ENCODE measurements at regions not wholly inside any gene's neighbourhood (a gene's known extent, or its start where the extent isn't known, plus 50 kb on each side); places are given as distances from the start of the nearest gene placed in this dataset.
"Not testable (repeated sequence)": the region's sequence is repeated elsewhere in the genome, so short reads cannot be mapped to it uniquely, and the experiment has no call there.

DNA sequence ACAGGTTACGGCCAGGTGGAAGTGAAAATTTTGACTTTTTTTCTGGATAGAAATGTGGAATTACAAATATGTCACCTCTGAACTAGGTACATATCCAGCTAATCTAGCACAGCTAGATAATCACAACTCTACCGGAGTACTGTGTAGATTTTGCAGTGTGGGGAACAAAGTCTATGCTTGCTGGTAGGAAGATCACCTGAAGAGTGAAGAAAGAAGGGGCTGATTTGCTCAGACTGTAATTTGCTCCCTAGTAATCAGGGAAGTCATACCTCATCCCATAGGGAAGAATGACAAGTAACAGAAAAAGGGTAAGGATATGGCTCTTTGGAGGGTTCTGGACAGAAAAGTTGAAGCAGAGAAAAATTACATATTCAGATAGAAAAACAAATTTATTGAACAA lies 319.6 kb upstream of the TMPRSS15 start:
- Histone ChIP-seq H3K4me1 (no peaks in the 10 kb centered on the region), H3K27me3 (no peaks in the 10 kb centered on the region), H3K4me3 (no peak overlapping the region), H3K27ac (no peak overlapping the region), H3K36me3 (no peaks in the 10 kb centered on the region), H3K9me3 (no peaks in the 10 kb centered on the region)
- 89% methylated on average over 2 of the region's 2 CpGs for WGBS
- DNase-seq (ENCODE audit: low spot score in 2 of 2), result no peak
- TF ChIP-seq EP300 (IDR thresholded peaks at IDR 0.05), result no peak
- no peak for TF ChIP-seq POLR2A (IDR thresholded peaks at IDR 0.05)
- no peak for TF ChIP-seq POLR2AphosphoS5 (IDR thresholded peaks at IDR 0.05)
- TF ChIP-seq, protein P1, sequence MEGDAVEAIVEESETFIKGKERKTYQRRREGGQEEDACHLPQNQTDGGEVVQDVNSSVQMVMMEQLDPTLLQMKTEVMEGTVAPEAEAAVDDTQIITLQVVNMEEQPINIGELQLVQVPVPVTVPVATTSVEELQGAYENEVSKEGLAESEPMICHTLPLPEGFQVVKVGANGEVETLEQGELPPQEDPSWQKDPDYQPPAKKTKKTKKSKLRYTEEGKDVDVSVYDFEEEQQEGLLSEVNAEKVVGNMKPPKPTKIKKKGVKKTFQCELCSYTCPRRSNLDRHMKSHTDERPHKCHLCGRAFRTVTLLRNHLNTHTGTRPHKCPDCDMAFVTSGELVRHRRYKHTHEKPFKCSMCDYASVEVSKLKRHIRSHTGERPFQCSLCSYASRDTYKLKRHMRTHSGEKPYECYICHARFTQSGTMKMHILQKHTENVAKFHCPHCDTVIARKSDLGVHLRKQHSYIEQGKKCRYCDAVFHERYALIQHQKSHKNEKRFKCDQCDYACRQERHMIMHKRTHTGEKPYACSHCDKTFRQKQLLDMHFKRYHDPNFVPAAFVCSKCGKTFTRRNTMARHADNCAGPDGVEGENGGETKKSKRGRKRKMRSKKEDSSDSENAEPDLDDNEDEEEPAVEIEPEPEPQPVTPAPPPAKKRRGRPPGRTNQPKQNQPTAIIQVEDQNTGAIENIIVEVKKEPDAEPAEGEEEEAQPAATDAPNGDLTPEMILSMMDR (IDR thresholded peaks at IDR 0.05), result no peak

DNA sequence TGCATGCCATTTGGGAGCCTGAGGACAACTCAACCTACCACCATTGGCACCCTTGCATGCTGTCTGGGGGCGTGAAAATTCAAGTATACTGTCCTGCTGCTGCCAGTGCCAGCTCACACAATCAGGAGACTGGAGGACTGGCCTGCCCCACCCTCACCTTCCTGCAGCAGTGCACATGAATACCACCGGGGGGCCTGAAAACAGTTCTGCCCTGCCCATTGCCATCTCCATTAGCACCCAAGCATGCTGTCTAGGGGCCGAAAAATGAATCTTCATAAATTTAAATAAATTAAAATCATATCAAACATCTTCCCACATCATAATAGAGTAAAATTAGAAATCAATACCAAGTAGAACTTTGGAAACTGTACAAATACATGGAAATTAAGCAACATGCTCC lies 322.1 kb upstream of the TMPRSS15 start:
- Histone ChIP-seq H3K27ac (no peak overlapping the region), H3K4me3 (no peak overlapping the region)
- 84% methylated on average over 3 of the region's 3 CpGs for WGBS

DNA sequence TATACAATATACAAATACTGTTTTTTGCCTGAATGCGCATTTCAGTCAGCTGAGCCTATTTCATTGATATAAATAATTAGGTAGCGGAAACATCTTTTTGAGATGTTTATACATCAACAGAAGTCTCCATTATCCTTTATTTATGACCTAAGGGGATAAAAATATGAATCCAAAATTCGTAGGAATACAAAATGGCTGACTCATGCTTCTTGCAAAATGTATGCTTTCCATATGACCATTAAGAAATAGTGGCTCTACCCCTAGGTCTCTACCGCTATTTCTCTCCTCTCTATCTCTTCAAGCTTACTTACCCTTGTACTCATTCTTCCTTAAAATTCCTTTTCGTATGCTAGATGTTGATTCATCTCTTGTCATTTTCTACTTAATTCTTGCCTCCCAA lies 338.4 kb upstream of the TMPRSS15 start:
- H3K27me3 ChIP-seq, result no peaks in the 10 kb centered on the region
- no peaks in the 10 kb centered on the region for H3K4me1 ChIP-seq
- no peak overlapping the region for H3K27ac ChIP-seq
- TF ChIP-seq POLR2AphosphoS5 (IDR thresholded peaks at IDR 0.05) (no peak), EP300 (IDR thresholded peaks at IDR 0.05) (no peak), POLR2A (IDR thresholded peaks at IDR 0.05) (no peak)
- TF ChIP-seq, protein P1 (IDR thresholded peaks at IDR 0.05), result no peak
- H3K4me3 ChIP-seq, result no peak overlapping the region
- no peaks in the 10 kb centered on the region for H3K36me3 ChIP-seq
- 77% methylated on average over 5 of the region's 5 CpGs for WGBS
- H3K9me3 ChIP-seq, result no peaks in the 10 kb centered on the region
- DNase-seq (ENCODE audit: low spot score in 2 of 2), result no peak

More for the DNA sequence above, 322.1 kb upstream of the TMPRSS15 start:
- TF ChIP-seq EP300 (IDR thresholded peaks at IDR 0.05) (no peak), POLR2A (IDR thresholded peaks at IDR 0.05) (no peak), POLR2AphosphoS5 (IDR thresholded peaks at IDR 0.05) (no peak)
- TF ChIP-seq, protein P1 (IDR thresholded peaks at IDR 0.05), result no peak
- Histone ChIP-seq H3K9me3 (no peaks in the 10 kb centered on the region), H3K27me3 (no peaks in the 10 kb centered on the region), H3K4me1 (no peaks in the 10 kb centered on the region), H3K36me3 (no peaks in the 10 kb centered on the region)
- DNase-seq (ENCODE audit: low spot score in 2 of 2), result no peak

DNA sequence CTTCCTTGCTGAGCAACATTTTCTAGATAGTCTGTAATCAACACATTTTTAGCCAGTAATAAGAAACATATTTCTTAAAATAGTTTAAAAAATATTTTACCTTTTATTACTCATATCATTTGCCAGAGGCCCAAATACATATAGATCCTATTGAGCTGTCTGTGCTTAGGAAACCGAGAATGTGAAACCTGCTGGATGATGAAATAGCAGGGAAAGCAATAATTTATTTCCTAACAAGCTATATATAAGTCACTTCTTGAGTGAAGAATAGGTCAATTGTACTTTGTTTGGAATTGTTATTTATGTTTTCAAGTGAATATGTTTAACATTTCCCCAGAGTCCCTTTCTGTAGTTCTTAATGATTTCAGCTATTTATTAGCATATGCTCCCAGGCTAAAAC lies 339.9 kb upstream of the TMPRSS15 start:
- Histone ChIP-seq H3K9me3 (no peaks in the 10 kb centered on the region), H3K27ac (no peak overlapping the region), H3K27me3 (no peaks in the 10 kb centered on the region), H3K4me1 (no peaks in the 10 kb centered on the region), H3K4me3 (no peak overlapping the region), H3K36me3 (no peaks in the 10 kb centered on the region)
- TF ChIP-seq POLR2AphosphoS5 (IDR thresholded peaks at IDR 0.05), result no peak
- TF ChIP-seq, protein P1 (IDR thresholded peaks at IDR 0.05), result no peak
- TF ChIP-seq POLR2A (IDR thresholded peaks at IDR 0.05), result no peak
- no peak for TF ChIP-seq EP300 (IDR thresholded peaks at IDR 0.05)
- 20% methylated on average over 1 of the region's 1 CpG for WGBS
- DNase-seq (ENCODE audit: low spot score in 2 of 2), result no peak

DNA sequence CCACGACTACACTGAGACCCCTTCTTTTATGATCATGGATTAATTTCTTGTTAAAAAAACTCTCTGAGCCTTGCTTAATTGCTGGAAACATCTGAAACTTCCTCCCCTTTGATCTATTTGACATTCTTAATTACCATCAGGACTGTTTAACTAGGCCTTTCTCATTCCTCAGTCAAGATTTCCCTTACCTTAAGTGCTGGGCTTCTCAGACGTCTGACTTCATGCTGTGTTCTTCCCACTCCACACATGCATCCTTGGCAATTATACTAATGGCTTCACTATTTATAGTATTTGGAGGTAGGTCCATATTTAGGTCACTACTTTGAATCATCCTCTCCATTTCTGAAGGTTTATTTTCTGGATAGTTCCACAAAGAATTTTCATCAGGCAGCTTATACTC lies 341.3 kb upstream of the TMPRSS15 start:
- no peak for DNase-seq (ENCODE audit: low spot score in 2 of 2)
- H3K4me3 ChIP-seq, result no peak overlapping the region
- 33% methylated on average over 2 of the region's 2 CpGs for WGBS
- H3K9me3 ChIP-seq, result no peaks in the 10 kb centered on the region
- no peaks in the 10 kb centered on the region for H3K36me3 ChIP-seq
- no peak overlapping the region for H3K27ac ChIP-seq
- TF ChIP-seq POLR2AphosphoS5 (IDR thresholded peaks at IDR 0.05), result no peak
- TF ChIP-seq POLR2A (IDR thresholded peaks at IDR 0.05), result no peak
- TF ChIP-seq EP300 (IDR thresholded peaks at IDR 0.05), result no peak
- TF ChIP-seq, protein P1 (IDR thresholded peaks at IDR 0.05), result no peak
- no peaks in the 10 kb centered on the region for H3K4me1 ChIP-seq
- H3K27me3 ChIP-seq, result no peaks in the 10 kb centered on the region

DNA sequence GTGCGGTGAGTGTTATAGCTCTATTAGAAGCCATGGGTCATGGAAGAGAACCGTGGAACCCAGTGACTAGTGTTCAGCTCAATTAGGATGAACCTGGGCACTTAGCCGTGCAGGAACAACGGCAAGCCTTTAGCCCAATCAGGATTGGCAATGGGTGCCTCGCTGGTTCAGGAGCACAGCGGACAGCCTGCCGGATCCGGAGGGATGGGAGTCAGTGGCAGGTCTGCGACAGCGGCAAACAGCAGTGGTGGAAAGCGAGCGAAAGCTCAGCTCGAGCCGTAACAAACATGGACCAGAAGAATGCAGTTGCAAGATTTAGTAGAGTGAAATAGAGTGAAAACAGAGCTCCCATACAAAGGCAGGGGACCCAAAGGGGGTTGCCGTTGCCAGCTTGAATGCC lies 349.3 kb upstream of the TMPRSS15 start:
- H3K27me3 ChIP-seq; H3K27ac ChIP-seq; DNase-seq (ENCODE audit: low spot score in 2 of 2); H3K4me1 ChIP-seq; H3K36me3 ChIP-seq; H3K9me3 ChIP-seq; H3K4me3 ChIP-seq: not testable (repeated sequence)
- 89% methylated on average over 15 of the region's 15 CpGs for whole genome bisulfite sequencing

DNA sequence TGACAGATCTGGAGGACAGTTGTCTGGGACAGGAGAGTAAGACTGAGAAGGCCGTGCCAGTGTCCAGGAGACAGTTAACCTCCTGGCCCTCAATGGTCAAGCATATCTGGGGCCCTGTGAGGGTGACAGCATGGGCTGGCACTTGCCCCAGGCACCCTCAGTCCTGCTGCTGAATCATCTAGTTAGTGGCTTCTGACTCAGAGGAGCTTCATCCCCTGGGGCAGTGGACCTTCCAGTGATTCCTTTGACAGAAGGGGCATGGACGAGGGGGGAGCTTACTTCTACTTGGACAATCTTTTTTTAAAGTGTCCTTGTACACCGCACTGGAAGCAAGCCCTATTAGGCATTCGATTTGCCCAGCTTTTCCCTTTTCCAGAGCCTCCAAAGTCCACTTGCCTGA lies 352.7 kb upstream of the TMPRSS15 start:
- not testable (repeated sequence) for H3K27ac ChIP-seq; H3K4me3 ChIP-seq; H3K4me1 ChIP-seq; H3K36me3 ChIP-seq; H3K27me3 ChIP-seq; H3K9me3 ChIP-seq; DNase-seq (ENCODE audit: low spot score in 2 of 2)
- WGBS, result 66% methylated on average over 4 of the region's 4 CpGs
